HG03521 (cell line): ENCODE measurements at regions not wholly inside any gene's neighbourhood (a gene's known extent, or its start where the extent isn't known, plus 50 kb on each side); places are given as distances from the start of the nearest gene placed in this dataset.

ENCODE experiments used
- ATAC-seq: cut with Tn5 transposase; IDR thresholded peaks from one replicate; pipeline ENCODE4 v1.9.1; 2021; ENCODE audit warnings: mild to moderate bottlenecking, moderate library complexity; ENCODE audit not compliant: unreplicated experiment

DNA sequence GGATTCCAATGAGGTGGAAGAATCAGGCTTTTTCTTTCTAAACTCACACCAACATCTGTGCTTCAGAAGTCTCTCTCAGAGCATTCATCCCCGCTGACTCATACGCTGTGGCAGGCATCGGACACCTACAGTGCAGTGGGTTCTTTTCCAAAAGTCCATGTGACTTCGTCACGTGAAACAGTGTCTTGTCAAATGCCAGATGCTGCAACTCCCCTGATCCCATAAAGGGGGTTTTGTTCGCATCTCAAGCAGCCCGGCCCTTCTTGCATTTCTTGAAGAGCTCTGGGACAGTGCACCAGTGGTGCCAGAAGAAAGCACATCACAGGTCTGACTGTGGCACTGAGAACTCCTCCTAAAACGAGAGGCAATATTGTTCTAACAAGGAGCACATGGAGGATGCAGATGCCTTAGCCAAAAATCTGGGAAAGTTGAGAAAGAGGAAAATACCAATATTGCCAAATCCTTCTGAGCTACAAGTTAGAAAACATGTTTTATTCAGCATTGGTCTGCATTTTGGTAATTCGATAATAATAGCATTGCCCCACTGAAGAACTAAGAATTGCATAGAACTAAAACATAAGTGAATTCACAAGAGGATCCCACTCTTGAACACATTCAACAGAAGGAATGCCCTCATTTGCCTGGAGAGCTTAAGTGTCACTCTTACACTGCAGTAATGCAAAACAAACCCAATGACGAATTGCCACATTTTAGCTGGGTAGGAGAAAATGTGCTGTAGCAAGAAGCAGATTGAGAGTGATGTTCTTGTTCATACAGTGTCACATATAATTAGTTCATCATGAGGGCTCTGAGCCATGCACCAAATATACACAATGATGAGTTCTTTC, 204.4 kb downstream of the CXCL12 start:
- no peak for ATAC-seq

DNA sequence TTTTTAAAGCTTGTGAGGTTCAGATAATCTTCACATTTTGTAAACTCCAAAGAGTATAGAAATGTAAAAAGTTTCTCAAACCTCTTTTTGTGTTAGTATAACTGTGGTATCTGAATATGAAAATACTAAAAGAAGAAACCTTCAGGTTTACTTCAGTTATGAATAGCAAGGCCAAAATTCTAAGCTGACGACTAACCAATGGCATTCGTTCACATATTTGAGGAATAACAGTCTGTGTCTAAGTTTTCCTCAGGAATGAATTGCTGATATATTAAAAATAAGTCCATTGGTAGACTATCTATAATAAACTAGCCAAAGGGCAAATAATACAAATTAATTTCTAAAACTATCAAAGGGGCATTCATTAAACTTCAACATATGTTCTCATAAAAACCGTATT, 206.0 kb downstream of the CXCL12 start:
- no peak for ATAC-seq

DNA sequence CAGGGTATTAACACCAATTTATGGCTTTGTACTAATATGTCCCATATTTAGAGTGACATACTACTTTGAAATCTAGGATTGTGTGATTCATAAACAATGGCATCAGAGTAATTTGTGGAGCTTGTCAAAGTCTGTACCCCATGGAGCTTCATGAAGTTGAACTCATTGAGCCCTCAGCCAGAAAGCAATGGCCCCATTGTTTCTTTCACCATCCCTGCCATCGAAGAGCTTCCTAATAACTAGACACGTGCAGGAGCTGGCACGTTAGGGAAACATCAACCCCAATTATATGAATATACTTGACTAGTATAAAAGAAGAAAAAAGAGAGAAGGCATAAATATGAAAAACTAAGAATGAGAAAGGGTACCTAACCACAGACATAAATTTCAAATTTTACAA, 206.6 kb downstream of the CXCL12 start:
- no peak for ATAC-seq

DNA sequence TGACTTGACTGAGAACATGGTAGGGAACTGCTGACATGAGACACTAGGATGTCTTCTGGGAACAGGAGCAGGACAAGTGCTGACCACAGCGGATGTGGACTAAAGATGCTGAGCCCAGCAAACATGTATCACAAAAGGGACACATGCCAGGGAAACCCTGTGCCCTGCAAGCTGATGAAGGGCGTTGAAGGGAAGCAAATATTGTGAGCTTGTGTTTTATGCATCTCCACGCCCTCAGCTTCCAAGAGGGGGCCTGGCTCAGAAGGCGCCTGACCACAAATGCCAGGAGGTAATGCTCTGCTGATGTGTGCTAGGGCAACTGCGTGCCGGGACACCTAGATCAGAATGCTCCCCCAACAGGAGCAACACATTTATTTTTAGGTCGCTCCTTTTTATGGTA, 207.3 kb downstream of the CXCL12 start:
- ATAC-seq: no peak

DNA sequence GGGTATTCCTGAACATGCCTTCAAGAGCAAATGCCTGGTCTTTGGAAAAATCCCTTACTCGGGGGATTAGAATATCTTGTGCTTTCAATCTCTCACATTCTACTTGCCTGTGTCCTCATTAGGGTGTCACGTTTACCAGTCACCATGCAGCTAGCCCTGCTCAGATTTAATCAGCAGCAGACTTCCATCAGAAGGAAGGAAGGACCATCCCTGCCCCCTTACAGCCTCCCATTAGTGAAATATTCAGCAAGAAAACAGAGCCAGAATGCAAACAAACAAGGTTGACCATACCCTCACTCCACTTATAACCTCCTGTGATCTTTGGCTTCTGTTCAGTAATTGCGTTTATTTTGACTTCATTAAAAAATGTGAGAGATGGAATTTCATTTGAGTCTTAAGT, 208.6 kb downstream of the CXCL12 start:
- no peak for ATAC-seq

DNA sequence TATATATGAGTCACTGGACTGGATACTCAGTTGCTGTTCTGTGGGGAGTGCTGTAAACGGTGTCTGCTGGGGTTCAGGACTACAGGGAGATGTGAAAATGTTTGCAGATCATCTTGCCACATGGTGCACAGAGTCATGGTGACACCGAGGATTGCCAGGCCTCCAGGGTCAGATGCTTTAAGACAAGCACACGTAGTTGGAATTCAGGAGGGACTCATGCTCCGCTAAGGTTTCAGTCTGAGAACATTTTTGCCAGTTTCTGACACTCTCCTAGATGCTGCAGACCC, 211.3 kb downstream of the CXCL12 start:
- ATAC-seq: no peak

DNA sequence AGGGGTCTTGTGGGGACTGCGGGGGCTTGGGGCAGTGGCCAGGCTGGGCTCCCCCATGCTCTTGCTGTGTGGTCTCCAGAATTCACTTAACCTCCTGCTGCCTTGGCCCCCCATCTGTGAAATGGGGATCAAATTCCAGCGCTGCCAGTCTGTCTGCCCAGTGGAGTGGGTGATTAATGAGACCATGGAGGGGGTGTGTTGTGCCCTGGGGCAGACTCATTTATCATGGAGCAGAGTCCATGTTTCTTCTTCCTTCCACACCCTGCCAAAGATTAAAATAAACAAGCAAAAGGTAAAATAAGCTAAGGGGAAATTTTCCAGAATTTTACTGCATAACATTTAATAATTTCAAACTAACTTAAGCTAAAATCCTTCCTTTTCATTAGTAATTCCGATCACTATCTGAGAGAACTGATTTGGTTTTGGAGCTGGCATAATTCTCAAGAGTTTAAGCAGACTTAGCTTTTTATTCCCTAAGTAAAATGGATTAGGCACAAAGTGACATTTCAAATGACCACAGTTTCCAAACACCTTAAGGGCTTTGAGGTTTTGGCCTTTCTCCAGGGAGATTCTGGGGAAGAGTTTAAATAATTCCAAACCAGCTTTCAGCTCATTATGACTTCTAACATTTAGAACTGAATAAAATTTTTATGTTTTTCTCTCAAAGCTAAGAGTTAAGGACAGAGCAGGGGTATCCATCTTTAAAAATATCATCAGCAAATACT, 211.9 kb downstream of the CXCL12 start:
- no peak for ATAC-seq

DNA sequence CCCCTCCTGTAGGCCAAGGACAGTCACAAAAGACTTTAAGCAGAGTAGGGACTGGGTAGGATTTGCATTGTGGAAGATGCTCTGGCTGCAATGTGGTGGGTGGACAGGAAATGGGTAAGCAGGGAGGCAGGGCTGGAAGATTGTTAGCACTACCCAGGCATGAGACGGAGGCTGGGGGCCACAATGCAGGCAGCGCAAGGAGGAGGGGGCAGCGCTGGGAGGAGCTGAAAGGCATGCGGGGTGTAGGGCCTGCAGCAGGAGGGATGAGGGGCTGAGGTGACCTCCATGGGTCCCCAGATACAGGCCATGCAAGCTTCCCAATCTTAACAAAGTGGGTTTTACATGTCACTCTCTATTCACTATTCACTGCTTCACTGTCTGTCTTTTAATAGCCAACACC, 213.1 kb downstream of the CXCL12 start:
- ATAC-seq: no peak

DNA sequence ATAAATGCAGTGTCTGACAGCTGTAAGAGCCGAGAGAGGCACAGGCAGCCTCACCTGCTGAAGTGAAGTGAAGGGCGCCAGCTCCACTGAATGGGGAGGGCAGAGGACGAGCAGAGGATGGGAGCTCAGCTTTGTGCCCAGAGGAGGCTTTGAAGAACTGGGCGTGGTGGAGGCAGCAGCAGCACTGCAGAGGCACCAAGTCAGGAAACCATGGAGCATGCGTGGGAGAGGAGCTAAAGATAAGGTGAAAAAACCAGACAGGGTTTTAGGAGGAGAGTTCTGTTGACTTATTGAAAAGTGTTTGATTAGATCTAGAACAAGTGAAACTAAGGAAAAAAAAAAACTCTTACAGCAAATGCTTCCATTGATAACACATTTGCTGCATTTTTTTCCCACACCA, 216.4 kb downstream of the CXCL12 start:
- ATAC-seq: no peak

DNA sequence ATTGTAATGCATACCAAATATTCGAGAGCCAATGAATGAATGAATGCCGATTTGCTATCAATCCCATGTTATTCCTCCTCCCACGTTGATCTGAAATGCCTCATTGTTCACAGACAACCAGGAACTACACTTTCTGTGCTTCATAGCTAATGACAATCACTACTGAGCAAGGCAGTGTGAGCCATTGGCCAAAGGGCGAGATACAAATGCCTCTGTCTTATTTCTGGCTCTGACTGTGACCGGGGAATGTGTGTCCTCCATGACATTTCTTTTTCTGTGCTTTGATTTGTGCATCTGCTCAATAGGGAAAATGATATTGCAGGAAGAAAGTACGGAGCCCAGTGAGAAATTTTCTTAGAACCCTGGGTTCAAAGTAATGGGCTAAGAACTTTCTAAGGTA, 217.1 kb downstream of the CXCL12 start:
- ATAC-seq: no peak

DNA sequence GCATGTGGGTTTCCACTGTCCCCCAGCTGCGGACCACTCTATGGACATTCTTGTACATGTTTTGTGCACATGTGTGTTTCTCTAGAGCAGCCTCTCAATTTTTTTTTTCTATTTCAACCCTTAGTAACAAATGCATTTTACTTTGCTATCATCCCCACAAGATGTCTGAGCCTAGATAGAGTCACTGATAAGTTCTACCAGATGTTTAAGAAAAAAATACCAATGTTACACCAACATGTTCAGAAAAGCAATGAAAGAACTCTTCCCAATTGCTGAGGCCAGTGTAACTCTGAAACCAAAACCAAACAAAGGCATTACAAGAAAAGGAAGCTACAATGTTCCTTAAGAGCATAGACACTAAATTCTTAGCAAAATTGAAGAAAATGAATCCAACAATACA, 218.5 kb downstream of the CXCL12 start:
- ATAC-seq: no peak

DNA sequence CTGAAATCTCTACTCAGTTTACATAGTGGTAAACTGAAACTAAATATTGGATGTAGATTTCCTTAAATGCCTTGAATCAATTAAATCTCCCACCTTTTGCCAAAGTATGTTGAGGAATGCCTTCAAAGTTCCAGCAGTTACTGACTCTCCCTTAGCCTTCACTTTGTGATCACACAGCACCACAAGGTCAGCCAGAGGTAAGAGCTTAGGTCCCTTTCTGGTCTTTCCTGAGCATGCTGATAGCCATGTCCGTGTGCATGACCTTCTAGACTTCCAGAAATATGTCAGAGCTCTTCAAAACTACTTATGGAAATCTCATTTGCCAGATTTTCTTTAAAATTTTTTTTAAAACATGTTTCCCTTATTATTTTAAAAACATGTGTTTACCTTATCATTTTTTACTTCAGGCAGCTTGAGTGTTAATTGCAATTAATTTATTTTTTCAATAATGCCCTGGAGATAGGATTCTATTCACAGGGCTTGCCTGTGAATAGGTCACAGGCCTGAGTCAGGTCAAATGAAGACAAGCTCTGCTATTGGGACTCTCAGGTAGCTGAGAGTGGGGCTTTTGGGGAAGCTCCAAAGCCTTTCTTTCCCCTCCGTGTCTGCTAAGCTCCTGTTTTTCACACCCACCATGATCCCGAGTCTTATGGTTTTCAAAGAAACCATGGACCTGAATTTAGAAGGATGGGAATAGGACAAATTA, 220.5 kb downstream of the CXCL12 start:
- no peak for ATAC-seq

DNA sequence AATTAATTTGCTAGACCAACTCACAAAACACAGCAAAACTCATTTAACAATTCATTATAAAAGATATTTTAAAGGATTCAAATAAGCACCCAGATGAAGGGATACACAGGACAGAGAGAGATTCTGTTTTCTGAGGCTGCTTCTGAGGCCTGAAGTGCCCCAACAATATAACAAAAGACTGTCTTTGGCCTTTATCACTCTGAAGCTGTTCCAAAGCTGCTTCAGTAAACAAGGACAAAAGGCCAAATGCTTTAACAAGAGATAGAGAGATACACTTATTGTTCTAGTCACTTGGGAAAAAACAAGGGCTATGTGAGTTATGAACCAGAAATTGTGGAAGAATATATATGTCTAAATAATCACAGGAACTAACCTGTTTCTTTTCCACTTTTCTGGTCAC, 223.7 kb downstream of the CXCL12 start:
- no peak for ATAC-seq

DNA sequence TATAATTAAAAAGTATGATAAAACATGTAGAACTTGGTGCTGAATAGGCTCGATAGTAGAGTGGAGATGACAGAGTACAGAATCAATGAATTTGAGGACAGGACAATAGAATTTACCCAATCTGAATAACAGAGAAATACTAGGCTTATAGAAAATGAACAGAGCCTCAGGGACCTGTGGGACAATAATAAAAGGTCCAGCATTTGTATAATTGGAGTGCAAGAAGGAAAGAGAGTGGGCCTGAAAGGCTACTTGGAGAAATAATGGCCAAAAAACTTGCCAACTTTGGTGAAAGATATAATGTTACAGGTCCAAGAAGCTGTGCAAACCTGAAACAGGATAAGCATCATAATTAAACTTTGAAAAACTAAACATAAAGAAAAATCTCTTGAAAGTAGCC, 227.3 kb downstream of the CXCL12 start:
- ATAC-seq: no peak

DNA sequence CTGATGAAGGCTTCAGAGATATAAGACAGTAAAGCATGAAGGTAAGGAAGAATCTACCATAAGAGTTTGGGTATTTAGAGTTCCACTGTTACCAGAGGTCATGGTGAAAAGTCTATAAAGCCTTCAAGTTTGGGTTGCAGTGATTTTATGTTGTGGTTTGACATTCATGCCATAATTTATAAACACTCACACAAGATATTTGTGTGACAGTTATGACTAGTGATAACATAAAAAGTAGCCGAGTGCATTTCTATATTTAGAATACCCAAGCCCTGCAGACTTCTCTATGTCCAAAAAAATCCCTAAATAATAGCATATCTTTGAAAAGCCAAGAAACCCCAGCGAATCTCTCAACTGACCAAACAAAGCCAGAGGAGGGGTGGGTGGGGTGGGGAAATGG, 229.9 kb downstream of the CXCL12 start:
- ATAC-seq: no peak

DNA sequence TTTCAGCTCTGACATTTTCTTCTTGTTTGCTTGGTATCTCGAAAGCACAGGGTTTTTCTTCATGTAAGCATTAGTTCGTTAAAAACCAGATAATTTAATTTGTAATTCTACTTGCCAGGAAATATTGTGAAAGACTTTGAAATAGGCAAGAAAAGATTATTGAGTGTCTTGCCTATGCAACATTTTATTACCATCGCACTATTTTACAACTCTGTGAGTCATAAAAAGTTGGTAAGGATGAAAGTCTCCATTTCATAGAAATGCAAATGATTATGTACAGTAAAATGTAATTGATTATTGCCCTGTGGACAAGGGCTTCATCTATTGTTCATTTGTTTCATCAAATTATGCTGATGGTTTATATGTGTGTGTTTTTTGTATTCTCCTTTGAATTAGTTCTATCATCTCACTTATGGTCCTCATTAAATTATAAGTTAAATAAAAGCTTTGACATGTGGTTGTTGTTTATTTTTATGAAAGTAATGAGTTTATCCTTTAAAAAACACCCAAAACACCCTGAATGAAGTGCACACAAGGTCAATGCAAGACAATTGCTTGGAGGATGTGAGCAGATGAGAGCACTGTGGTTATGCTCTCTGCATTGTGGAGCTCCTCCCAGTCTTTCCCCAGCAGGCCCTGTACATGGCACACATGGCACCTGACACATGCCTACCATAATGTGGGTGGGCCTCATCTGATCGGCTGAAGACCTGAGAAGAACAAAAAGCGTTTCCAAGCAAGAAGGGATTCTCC, 230.8 kb downstream of the CXCL12 start:
- ATAC-seq: no peak

DNA sequence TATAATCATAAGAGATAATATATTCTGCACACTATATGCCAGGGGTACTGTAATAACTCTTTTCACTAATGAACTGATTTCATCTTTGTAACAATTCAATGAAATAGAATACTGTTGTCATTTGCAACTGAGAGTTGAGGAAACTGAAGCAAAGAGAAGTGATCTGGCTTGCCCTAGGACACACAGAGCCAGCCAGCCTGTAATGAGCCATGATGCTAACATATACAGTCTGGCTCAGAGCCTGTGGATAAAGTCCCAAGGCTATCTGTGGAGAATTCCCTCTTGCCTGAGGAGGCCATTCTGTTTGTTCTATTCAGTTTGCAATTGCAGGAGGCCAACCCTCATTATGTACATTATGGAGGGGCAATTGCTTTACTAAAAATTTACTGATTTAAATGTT, 241.3 kb downstream of the CXCL12 start:
- ATAC-seq: no peak

DNA sequence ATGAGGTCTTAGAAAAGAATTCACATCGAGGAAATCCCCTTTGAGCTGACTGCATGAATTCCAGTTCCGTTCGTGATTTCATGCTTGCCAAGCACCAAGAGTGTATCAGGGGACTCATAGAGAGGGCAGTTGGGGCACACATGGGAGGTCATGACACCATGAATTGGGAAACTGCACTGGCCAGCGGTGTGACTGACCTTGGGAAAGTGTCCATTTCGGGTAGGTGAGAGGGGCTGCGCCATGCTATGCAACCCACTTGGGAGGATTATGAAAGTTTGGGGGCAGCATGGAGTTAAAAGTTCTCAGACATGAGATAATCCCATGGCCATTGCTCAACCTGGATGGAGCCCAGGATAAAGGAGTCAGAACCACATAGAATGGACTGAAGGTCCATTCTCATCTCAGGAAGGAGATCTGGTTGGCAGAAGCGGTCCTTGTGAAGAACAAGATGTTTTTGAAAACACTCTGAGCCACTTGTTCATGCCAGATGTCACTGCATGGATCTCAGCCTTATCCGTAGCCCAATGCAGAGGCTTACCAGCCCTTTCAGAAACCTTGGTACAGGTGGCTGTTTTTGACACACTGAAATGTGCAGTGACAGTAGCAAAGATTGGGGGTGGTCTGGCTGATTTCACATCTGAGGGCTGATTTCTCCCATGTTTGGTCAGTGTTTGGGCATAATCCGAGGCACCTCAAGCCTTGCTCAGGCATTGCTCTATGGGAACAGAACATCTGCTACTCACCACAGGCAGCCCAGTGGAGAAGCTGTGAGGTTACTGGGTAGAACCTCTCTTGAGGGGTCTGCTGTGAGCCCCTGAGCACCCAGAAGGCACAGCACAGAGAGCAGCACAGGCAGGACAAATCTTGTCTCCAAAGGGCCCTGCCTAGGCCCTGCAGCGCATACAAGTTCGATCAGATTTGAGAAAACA, 252.3 kb downstream of the CXCL12 start:
- ATAC-seq: no peak

DNA sequence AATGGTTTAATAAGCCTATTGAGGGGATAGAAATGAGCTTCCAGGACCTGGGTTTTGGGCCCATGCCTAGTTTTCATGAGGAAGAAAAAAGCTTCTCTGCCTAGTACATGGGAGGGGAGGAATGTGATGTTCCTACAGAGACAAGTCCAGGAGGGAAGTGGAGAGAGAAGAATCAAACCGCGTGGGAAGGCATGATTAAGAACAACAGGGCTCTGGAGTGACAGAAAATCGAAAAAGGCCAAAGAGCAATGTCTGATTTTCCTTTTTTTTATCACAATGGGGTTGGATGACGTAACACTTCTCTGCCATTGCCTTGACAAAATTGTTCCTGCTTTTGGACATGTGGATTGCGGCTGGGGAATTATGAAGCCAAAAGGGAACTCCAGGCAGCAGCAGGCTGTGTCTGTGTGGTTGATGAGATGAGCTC, 258.6 kb downstream of the CXCL12 start:
- no peak for ATAC-seq

DNA sequence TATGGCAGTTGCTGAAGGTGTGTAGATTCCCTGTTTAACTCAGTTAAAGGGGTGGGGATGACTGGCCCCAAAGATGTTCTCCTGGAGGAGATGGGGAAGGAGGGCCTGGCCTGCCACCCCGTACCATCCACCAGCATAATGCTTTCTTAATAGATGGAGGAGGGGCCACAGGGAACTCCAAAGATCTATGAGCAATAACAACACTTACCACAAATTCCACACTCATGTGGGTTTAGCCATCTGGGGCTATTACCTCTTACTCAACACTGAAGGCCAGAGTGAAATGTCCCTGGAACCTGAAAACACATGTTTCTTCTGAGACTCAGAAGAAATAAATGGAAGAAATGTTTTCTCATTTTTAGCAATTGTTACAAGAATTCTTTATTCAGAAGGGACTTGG, 259.0 kb downstream of the CXCL12 start:
- no peak for ATAC-seq
